Hematopoietic multipotent progenitor cell treated with erythropoietin and hydrocortisone succinate and interleukin-3 and kit ligand, for 8 days (in vitro differentiated cells): ENCODE measurements at regions not wholly inside any gene's neighbourhood (a gene's known extent, or its start where the extent isn't known, plus 50 kb on each side); places are given as distances from the start of the nearest gene placed in this dataset.
"Not testable (repeated sequence)": the region's sequence is repeated elsewhere in the genome, so short reads cannot be mapped to it uniquely, and the experiment has no call there.

ENCODE experiments used
- DNase-seq: peaks from one replicate; pipeline ENCODE4 v3.0.0-alpha.2; 2015

GRCh38 chr17:34039759-34040555 lies 215.1 kb upstream of the CCL2 start:
- not testable (repeated sequence) for DNase-seq

- DNase-seq, result no peak
These were observed 209.1 kb upstream of the CCL2 start for GRCh38 chr17:34045990-34046389.

GRCh38 chr17:34051046-34051445 lies 204.0 kb upstream of the CCL2 start:
- DNase-seq, result no peak

- DNase-seq, result no peak
These were observed 200.6 kb upstream of the CCL2 start for GRCh38 chr17:34054495-34054894.

GRCh38 chr17:34055606-34056005 lies 199.5 kb upstream of the CCL2 start:
- DNase-seq, result no peak

- DNase-seq, result no peak
These were observed 195.5 kb upstream of the CCL2 start for GRCh38 chr17:34059423-34060220.

- no peak for DNase-seq
These were observed 188.6 kb upstream of the CCL2 start for GRCh38 chr17:34066528-34066927.

- no peak for DNase-seq
These were observed 188.1 kb upstream of the CCL2 start for GRCh38 chr17:34067011-34067410.

- DNase-seq, result no peak
These were observed 186.5 kb upstream of the CCL2 start for GRCh38 chr17:34068571-34068970.

- no peak for DNase-seq
These were observed 184.4 kb upstream of the CCL2 start for GRCh38 chr17:34070712-34071111.

- DNase-seq, result no peak
These were observed 183.1 kb upstream of the CCL2 start for GRCh38 chr17:34071886-34072420.

- DNase-seq, result no peak
These were observed 180.0 kb upstream of the CCL2 start for GRCh38 chr17:34075076-34075475.

- DNase-seq, result no peak
These were observed 178.1 kb upstream of the CCL2 start for GRCh38 chr17:34076743-34077631.

- no peak for DNase-seq
These were observed 173.8 kb upstream of the CCL2 start for GRCh38 chr17:34081269-34081668.

- DNase-seq, result no peak
These were observed 172.7 kb upstream of the CCL2 start for GRCh38 chr17:34082404-34082803.

- DNase-seq, result not testable (repeated sequence)
These were observed 166.0 kb upstream of the CCL2 start for GRCh38 chr17:34089042-34089441.

GRCh38 chr17:34090593-34090992 lies 164.5 kb upstream of the CCL2 start:
- DNase-seq, result no peak

GRCh38 chr17:34091975-34092374 lies 163.1 kb upstream of the CCL2 start:
- no peak for DNase-seq

GRCh38 chr17:34095106-34095505 lies 160.0 kb upstream of the CCL2 start:
- DNase-seq, result no peak

GRCh38 chr17:34098699-34099098 lies 156.4 kb upstream of the CCL2 start:
- DNase-seq, result no peak

- DNase-seq, result no peak
These were observed 155.1 kb upstream of the CCL2 start for GRCh38 chr17:34099859-34100515.

- no peak for DNase-seq
These were observed 148.1 kb upstream of the CCL2 start for GRCh38 chr17:34107019-34107418.
